ENCODE measurements at regions not wholly inside any gene's neighbourhood (a gene's known extent, or its start where the extent isn't known, plus 50 kb on each side); places are given as distances from the start of the nearest gene placed in this dataset.

DNA sequence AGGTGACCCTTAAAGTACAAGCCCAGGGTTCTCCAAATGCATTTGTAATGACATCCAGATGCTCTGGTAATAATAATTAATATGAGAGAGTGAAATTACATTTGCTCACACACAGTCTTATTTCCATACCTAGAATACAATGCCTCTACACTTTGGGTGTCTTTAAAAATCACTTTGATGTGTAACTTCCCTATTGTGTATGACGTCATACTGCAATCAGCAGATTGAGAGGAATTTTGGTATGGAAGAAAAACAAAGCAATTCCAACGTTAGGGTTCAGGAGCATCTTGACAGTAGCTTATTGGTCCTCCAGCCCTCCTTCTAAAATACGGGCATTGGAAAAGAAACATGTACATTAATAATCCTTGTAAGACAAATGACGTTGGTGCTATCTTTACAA is 670.6 kb upstream of the ZNF385D start:
- no peak for TF ChIP-seq EP300 (IDR thresholded peaks at IDR 0.05)
- TF ChIP-seq POLR2A (IDR thresholded peaks at IDR 0.05) = no peak
- TF ChIP-seq, protein P1, sequence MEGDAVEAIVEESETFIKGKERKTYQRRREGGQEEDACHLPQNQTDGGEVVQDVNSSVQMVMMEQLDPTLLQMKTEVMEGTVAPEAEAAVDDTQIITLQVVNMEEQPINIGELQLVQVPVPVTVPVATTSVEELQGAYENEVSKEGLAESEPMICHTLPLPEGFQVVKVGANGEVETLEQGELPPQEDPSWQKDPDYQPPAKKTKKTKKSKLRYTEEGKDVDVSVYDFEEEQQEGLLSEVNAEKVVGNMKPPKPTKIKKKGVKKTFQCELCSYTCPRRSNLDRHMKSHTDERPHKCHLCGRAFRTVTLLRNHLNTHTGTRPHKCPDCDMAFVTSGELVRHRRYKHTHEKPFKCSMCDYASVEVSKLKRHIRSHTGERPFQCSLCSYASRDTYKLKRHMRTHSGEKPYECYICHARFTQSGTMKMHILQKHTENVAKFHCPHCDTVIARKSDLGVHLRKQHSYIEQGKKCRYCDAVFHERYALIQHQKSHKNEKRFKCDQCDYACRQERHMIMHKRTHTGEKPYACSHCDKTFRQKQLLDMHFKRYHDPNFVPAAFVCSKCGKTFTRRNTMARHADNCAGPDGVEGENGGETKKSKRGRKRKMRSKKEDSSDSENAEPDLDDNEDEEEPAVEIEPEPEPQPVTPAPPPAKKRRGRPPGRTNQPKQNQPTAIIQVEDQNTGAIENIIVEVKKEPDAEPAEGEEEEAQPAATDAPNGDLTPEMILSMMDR (IDR thresholded peaks at IDR 0.05) = no peak

Data from stomach (tissue), 4 donors.